HG02981 (cell line): ENCODE measurements at regions not wholly inside any gene's neighbourhood (a gene's known extent, or its start where the extent isn't known, plus 50 kb on each side); places are given as distances from the start of the nearest gene placed in this dataset.
"Not testable (repeated sequence)": the region's sequence is repeated elsewhere in the genome, so short reads cannot be mapped to it uniquely, and the experiment has no call there.

Experiments
- ATAC-seq: cut with Tn5 transposase; IDR thresholded peaks from one replicate; pipeline ENCODE4 v1.9.1; 2021; ENCODE audit warnings: mild to moderate bottlenecking, moderate library complexity; ENCODE audit not compliant: unreplicated experiment

- no peak for ATAC-seq
Observed at GRCh38 chr7:96770758-96771157, 61.1 kb upstream of the SEM1 start.

- ATAC-seq = no peak
Observed at GRCh38 chr7:96772139-96772694, 62.6 kb upstream of the SEM1 start.

- no peak for ATAC-seq
Observed at GRCh38 chr7:96773483-96773882, 63.8 kb upstream of the SEM1 start.

- no peak for ATAC-seq
Observed at GRCh38 chr7:96774358-96774757, 64.7 kb upstream of the SEM1 start.

GRCh38 chr7:96775046-96775445 lies 65.4 kb upstream of the SEM1 start:
- ATAC-seq = no peak

GRCh38 chr7:96778263-96778662 lies 68.6 kb upstream of the SEM1 start:
- ATAC-seq = no peak

- ATAC-seq = no peak
Observed at GRCh38 chr7:96781919-96782318, 72.3 kb upstream of the SEM1 start.

- ATAC-seq = not testable (repeated sequence)
Observed at GRCh38 chr7:96782686-96783298, 73.1 kb upstream of the SEM1 start.

GRCh38 chr7:96784597-96784996 lies 75.0 kb upstream of the SEM1 start:
- ATAC-seq = no peak

GRCh38 chr7:96786261-96786997 lies 76.8 kb upstream of the SEM1 start:
- ATAC-seq = no peak

GRCh38 chr7:96786998-96787395 lies 77.4 kb upstream of the SEM1 start:
- ATAC-seq = no peak

GRCh38 chr7:96789914-96790313 lies 80.3 kb upstream of the SEM1 start:
- ATAC-seq = no peak

- ATAC-seq = no peak
Observed at GRCh38 chr7:96792115-96792514, 82.5 kb upstream of the SEM1 start.

GRCh38 chr7:96794063-96794462 lies 84.4 kb upstream of the SEM1 start:
- no peak for ATAC-seq

- no peak for ATAC-seq
Observed at GRCh38 chr7:96800122-96800521, 90.5 kb upstream of the SEM1 start.

- no peak for ATAC-seq
Observed at GRCh38 chr7:96800824-96801223, 91.2 kb upstream of the SEM1 start.

- no peak for ATAC-seq
Observed at GRCh38 chr7:96819111-96819700, 109.6 kb upstream of the SEM1 start.

- not testable (repeated sequence) for ATAC-seq
Observed at GRCh38 chr7:96821131-96821530, 111.5 kb upstream of the SEM1 start.

GRCh38 chr7:96822824-96823223 lies 113.2 kb upstream of the SEM1 start:
- ATAC-seq = no peak

- no peak for ATAC-seq
Observed at GRCh38 chr7:96823274-96823673, 113.6 kb upstream of the SEM1 start.

GRCh38 chr7:96824686-96825085 lies 115.0 kb upstream of the SEM1 start:
- ATAC-seq = no peak

- ATAC-seq = no peak
Observed at GRCh38 chr7:96825285-96825684, 115.6 kb upstream of the SEM1 start.
